GM19023 (cell line): ENCODE measurements at regions not wholly inside any gene's neighbourhood (a gene's known extent, or its start where the extent isn't known, plus 50 kb on each side); places are given as distances from the start of the nearest gene placed in this dataset.
"Not testable (repeated sequence)": the region's sequence is repeated elsewhere in the genome, so short reads cannot be mapped to it uniquely, and the experiment has no call there.

Experiments used
- ATAC-seq: cut with Tn5 transposase; IDR thresholded peaks from one replicate; pipeline ENCODE4 v1.9.1; 2021; ENCODE audit warnings: mild to moderate bottlenecking, moderate library complexity; ENCODE audit not compliant: unreplicated experiment

DNA sequence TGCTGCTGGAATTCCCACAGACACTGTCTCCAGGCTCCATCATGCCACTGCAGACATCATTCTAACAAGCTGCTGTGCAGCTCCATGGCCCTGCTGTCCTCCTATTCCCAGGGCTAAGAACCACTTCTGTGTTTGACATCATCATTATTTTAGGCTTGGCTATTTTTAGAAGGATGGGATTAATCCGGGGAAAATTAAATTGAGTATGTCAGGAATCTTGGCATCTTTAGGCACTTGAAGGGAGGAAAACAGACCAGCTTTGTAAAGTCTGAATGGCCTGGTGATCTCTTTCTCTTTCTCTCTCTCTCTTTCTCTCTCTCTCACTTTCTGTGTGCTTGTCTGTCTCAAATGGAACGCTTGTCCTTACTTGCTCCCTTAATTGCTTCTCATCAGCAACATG lies 568.3 kb upstream of the FLRT2 start:
- no peak for ATAC-seq

DNA sequence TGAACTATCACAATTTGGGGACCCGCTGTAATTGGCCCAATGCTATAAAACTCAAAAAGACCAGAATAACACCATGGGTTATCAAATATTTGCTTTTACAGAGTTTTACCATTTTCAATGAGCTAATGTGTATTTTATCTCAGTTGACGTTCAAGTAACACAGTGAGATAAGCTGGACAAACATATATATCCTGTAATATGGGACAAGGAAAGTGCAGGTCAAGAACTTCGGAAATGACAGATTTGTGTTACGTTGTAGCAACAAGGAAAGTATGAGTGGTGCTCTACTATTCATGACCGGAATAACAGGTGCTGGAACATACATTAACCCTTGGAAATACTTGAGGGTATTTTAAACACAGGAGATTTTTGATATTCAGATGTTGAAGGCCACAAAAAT lies 566.4 kb upstream of the FLRT2 start:
- no peak for ATAC-seq

DNA sequence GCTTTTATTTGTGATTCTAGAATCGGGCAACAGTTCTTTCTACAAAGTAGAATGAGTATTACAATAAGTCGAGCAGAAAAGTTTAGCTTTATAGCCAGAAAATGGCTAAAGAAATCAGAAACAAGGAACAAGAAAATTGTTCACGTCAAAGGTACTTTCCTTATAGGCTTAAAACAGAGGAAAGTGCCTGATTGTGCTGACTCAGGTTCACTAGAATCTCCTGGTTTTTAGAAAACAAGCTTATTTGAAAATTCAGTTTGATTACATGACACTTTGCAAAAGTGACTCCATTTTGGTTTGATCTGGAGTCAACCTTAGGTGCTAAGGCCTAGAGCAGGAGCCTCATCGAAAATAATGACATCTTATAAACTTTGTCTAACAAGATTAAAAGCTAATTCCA lies 564.7 kb upstream of the FLRT2 start:
- no peak for ATAC-seq

DNA sequence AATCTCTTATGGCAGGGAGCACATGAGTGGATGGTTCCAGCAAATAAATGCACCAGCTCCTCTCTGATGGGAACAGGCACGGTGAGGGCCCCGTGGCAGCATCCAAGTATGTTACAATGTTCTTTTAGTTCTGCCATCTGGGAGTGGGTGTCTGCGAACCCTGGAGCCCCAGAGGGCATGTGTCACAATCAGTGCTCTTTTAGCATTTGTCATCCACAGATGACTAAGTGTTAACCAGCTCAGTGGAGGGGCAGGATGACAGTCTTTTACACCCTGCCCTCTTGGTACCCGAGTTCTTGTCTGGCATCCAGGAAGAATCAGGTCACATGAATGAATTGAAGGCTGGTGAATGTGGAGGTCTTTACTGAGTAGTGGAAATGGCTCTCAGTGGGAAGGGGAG lies 560.4 kb upstream of the FLRT2 start:
- ATAC-seq = no peak

DNA sequence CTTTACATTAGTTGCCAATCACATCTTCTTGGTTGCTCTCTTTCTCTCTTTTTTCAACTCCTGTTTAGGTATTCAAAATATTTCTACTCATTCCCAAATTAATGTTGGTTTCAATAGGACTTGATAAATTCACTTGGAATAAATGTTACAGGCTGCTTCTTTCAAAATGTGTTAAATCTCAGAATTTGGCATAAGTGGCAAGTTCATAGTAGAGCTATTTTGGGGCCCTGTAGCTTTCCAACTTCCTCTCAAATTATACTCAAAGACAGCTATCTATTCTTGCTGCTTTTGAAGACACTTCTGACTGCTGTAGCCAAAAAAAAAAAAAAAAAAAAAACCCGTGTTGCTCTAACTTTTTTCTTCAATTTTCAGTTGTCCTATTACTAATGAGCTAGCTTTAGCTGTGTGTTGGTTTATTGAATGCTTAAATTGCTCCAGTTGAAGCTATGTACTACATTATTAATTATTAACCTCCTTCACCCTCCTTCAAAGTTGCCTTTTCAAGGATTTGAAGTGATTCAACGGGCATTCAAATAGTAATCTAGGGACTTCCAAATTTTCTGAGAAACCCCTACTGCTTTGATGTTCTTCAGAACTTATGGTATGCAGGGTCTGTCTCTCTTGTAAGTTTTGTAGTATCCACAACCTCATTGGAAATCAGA lies 554.6 kb upstream of the FLRT2 start:
- ATAC-seq = no peak

DNA sequence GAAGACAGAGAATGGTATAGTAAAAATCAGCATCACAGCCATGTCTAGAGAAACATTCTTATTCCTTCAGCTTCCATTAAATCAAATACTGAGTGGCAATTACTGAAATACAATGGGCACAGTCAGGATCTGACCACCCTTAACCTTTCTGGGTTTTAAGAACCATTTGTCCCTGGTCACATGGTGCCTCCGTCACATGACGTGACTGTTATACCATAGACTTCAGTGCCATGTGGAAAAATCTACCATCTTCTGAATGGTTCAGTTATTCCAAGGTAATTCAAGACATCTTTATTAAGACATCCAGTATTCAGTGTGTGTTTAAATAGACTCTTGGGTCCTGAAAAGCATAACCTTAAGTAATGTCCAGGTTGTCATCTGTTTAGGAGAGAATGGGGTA lies 553.1 kb upstream of the FLRT2 start:
- no peak for ATAC-seq

DNA sequence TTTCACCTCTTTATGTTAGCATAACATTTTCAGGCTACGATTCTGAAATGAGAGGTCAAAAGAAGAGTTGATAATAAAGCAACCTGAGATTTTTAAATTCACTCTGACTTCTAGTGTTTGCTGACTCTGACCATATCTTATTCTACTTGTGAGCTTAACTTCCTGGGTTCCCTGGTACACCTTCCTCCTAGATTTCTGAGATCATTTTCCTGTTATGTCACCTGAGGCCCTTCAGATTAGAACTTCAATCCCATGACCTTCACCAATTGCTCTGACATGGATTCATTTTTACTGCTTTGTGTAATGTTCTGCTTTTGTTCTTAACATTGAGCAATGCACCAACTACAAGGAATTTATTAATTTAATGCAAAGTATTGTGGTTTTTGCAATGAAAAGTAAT lies 542.9 kb upstream of the FLRT2 start:
- no peak for ATAC-seq

DNA sequence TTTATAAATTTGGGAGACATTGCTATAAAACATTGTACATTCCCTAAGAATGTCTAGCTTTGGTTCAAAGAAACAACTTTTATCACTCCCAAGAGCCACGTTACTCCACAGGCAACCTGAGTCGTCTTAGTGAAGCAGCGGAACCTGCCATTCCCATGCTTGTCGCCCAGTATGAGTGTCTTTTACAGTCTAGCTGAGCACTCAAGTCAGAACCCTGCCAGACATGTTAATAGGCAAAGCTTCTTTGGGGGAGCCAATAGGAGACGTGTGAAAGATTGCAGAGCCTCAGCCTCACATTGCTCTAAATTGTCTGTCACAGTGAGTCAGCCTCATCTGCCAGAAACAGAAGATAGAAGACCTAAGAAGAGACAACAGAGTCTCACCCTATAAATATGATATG lies 541.6 kb upstream of the FLRT2 start:
- ATAC-seq = no peak

DNA sequence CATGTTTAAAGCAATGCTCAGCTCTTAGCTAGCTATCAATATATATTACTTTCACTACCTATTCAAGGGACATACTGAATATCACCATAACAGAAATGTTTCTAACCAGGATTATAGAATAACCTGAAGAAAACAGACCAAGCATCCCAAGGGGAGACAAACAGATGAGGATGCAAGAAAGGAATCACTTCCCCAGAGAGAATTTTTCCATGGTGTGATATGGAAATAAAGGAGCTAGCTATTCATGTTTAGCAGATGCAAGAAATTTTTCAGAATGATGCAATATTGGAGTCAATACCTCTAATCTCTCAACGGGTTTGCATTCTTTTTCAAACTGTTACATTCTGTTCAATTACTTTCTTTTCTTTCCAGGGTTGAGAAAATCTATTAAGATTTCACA lies 538.9 kb upstream of the FLRT2 start:
- no peak for ATAC-seq

DNA sequence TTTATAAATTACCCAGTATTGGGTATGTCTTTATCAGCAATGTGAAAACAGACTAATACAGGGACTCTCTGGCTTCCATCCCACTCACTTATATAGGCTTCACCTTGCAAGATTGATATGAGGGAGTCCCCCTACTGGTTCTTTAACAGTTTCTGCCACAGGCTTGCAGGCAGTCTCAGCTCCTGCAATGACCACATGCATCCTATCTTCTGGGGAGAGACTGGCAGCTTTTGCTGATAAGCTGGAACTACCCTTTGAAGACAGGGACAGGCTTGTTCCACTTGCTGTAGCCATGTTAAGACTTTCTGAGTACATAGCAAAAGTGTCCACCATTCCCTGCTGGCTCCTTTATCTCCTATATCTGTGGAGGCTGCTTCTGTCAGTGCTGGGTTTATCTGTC lies 531.7 kb upstream of the FLRT2 start:
- no peak for ATAC-seq

DNA sequence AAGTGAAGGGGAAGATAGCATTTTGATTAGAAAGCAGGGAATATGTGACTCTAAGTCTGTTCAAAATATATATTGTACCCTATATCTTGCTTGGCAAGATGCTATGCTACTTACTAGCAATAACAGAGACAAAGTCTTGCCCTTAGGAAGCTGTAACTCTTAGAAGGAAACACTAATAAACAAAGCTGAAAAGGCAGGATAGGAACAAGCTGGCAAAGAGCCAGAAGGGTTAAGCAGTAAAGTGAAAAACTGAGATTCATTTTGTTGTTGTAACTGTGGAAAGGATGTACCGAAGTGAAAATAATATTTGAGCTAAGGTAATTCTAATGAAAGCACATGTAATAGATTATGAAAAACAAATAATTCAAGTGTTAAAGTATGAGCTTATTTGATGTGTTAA lies 527.1 kb upstream of the FLRT2 start:
- ATAC-seq = no peak

DNA sequence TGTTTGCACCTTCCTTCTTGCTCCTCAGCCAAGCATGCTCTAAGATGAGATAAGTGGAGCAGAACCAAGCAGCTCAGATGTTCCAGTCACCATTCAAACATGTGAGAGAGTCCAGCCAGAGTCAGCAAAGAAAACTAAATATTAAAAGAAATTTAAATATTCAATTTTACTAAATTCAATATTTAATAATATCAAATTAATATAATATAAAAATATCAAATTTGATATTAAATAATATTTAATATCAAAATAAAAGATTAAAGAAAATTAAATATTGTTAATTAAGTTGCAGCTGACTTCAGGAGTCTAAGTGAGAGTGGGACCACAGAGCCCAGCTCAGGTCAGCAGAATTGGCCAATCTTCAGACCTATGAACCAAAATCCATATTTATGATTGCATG lies 526.1 kb upstream of the FLRT2 start:
- no peak for ATAC-seq

DNA sequence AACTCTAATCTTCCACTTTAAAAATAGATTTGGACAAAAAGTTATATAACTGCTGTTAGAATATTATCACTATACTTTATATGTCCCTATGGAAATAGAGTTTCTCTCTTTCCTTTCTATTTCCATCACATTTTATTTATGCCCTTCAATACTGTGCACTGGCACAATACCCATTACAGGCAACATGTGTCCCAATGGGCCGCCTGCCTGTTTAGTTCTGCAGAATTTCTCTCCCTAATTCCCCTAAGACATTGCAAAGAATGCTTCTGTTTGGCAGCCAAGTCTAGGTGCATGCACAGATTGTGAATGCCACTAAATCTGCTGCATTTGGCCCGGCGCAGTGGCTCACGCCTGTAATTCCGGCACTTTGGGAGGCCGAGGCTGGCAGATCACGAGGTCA lies 520.4 kb upstream of the FLRT2 start:
- ATAC-seq = no peak

DNA sequence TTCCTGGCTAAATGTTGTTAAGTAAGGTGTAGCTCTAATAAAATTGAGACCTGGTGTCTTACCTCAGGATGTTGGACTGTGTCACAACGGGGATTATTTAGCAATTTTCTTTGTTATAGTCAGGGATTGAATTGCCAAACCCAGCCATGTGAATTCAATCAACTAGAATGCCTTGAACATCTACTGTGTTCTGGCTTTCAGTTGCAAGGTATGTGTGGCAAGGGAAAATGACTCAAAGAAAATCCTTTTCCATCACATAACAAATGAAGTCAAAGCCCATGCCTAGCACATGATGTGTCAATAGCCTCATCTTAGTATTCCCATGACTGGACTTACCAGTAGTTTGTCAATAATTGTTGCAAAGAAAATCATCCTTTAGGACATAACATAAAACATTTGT lies 519.8 kb upstream of the FLRT2 start:
- ATAC-seq = no peak

DNA sequence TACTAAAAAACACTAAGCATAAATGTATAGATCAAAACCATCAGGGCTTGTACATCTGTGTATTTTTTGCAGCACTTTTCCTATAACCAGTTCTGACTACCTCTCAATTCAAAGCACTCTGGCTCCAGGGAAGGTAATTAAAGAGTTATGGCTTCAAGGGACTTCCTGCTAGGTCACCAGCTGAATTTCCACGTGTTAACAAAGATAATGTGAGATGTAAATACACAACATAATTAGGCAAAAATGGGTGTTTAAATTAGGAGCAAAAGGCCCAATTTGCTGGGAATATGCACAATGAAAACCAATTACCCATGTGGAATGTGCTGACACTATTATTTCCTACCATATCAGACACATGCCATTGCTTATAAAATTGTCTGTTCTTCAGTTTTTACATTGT lies 513.4 kb upstream of the FLRT2 start:
- no peak for ATAC-seq

DNA sequence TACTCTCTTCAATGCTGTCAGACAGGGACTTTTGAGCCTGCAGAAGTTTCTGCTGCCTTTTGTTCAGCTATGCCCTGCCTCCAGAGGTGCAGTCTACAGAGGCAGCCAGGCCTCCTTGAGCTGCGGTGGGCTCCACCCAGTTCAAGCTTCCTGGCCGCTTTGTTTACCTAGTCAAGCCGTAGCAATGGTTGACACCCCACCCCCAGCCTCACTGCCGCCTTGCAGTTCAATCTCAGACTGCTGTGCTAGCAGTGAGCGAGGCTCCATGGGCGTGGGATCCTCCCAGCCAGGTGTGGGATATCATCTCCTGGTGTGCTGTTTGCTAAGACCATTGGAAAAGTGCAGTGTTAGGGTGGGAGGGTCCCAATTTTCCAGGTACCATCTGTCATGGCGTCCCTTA lies 506.1 kb upstream of the FLRT2 start:
- not testable (repeated sequence) for ATAC-seq

DNA sequence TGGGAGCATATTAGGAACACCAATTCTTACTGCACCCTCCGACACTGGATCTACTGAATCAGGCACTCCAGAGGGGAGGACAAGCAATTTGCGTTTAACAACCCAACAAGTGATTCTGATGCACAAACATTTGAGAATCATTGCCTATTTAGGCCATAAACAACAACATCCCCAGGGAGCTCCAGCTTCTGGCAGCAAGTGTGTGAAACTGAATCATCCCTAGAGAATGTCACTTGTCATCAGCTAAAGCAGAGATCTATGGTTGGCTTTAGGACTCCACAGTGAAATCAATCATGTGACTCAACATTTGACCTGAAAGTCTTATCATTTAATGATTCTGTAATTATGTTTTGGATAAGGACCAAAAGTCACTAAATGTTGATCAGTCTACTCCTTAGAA lies 505.0 kb upstream of the FLRT2 start:
- ATAC-seq = no peak

DNA sequence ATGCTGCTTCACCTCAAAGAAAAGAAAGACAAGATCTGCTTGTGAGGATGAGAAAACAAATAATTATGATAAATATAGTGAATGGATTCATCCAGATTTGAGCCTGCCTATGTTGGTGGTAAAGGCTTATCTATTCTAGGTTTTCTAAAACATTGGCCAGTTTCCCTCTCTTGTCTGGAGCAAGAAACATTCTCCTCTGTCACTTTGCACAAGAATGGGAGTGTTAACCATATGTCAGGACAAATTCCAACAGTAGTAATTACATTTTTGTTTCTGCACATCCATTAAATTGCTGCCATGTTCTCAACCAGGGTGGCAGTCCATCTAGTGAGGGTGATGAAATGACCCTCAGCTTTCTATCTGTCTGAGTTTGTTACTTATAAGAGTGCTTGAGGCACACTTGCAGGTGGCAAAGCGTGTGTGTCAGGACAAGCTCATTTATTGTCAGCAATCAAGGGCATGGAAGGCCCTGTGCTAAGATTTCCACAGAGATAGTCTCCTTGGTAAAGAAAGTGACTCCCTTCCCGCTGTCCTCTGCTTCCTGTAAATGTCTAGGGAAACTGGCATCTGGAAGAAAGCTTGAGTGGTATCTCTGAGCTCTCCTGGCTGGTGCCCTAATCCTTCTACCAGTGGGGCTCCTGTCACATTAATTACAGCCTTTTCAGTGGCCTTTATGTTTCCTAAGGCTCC lies 502.1 kb upstream of the FLRT2 start:
- no peak for ATAC-seq

DNA sequence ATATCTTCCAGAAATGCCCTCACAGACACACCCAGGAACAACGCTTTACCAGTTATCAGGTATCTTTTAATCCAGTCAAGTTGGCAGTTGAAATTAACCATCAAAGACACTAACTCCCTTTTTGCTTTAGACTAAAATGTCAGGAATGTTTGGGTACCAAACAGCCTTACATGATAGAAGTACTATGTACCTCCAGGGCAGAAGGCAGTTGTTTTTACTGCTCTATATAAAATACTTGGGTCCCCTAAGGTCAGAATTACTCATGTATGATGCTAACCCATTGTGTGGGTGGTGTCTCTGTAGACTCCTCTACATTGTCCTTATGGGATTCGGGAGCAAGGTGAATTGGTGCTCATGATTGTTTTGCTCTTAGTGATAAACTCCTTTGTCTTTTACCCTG lies 492.5 kb upstream of the FLRT2 start:
- ATAC-seq = no peak

DNA sequence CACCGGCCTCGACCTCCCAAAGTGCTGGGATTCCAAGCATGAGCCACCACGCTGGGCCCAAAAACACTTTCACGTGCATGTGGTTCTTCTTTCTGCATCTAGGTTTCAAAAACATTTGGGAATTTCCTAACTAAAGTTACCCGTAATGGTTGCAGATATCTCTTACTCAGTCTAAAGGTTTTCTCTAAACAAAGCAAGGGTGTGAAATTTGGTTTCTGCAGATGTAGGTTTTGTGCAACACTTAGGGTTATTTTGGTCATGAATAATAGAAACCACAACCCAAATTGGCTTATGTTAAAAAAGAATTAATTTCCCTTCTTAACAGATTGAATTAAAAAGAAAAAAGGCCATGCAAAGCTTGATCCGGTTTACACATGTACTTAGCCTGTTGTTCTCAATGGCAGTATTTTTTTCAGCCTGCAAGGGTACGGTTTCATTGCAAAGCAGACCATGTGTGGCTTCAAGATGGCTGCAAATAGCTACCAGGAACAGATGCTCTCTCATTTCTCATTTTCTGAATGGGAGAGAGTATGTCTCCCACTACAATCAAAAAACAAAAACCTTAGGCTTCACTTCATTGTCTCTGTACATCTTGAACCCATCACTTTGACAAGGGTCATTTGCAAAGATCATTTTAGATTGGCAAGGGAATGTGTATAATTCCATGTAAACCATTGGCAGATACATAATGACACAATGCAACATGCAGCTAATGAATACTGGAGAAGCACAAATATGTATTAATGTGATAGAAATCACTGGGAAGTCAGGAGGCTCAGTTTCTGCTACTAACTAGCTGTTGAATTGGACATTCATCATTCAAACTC lies 491.2 kb upstream of the FLRT2 start:
- no peak for ATAC-seq

DNA sequence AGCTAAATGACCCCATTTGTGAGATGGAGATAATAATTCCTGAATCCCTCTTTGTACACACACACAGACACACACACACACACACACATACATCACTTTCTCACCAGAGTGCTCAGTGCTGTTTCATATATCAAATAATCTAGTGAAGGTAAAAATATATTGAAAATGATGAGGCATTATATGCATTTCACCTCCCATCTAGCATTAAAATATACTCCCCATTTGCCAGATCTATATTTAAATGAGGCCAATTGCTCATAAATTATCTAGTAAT lies 490.7 kb upstream of the FLRT2 start:
- ATAC-seq = no peak

DNA sequence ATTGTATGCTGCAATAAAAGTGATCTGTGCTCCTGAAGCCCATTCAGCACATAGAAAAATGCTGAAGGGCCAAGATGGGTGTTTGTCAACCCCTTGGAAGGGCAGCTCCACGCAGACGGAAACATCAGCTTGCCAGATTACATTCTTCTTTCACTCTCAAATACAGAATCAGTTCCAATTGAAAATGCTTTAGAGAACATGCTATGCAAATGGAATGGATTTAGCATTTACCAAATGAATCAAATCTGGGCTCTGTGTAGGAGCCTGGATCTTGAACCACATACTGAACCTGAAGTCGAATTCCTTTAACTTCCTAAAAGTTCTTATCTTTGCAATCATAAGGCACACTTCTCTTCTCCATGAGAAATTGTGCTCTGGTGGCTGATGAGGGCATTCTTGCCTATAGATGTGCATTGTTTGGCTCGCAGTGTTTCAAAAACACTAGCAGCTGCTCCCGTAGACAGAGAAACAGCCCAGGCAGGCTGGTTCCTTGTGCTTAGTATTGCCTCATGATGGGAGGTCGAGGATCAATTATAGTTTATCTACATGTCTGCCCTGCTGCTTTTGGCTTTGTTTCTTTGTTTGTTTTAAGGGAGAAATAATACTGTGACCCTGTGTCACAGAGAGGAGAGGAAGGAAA lies 489.8 kb upstream of the FLRT2 start:
- ATAC-seq = no peak
